AG09319 (cell line): ENCODE measurements at regions not wholly inside any gene's neighbourhood (a gene's known extent, or its start where the extent isn't known, plus 50 kb on each side); places are given as distances from the start of the nearest gene placed in this dataset.
A peak's percentile ranks its signal among the peaks of the same experiment; 100 is the strongest.

Experiments
- DNase-seq: peaks from one replicate; pipeline ENCODE4 v3.0.0-alpha.2; 2010; ENCODE audit warnings: low read depth; ENCODE audit errors: extremely low read depth
- CTCF ChIP-seq: IDR thresholded peaks from 2 replicates; pipeline ENCODE4 v1.5.1; 2011; ENCODE audit warnings: low read depth, mild to moderate bottlenecking, inconsistent platforms, low read length, moderate library complexity

- DNase-seq, result peak; percentile 22
- TF ChIP-seq CTCF, result no peak
Measured at GRCh38 chr6:4316867-4317400, 181.6 kb upstream of the ECI2 start.

GRCh38 chr6:4314201-4314707 is 178.9 kb upstream of the ECI2 start:
- no peak for TF ChIP-seq CTCF
- DNase-seq, result no peak

DNA sequence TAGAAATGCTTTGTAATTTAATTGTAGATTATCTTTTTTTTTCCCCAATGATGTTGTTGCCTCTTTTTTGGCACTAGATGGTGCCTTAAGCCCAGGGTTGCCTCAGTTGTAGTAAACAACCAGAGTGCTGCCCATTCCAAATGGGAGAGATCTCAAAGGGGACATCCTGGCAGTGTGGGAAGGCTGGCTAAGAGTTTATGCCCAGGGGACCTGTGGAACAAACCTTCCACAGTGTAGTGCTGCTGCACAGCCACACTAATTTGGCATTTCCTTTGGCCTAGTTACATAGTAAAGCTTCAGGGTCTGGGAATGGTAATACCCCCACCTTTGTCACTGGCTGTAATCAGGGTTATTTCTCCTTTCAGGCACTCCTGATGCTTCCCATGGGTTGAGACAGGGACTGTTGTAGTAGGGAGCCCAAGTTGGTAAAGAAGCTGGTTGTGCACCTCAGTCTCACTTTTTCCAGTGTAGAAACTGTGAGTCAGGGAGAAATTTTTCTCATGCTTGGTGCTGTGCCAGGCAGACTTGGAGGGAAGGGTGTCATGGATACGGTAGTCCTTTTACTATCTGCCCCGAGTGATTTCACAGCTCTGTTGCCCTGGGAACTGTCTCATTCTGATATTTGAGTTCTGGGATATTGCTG is 177.8 kb upstream of the ECI2 start:
- peak; percentile 64 for TF ChIP-seq CTCF
- DNase-seq, result peak; percentile 62

DNA sequence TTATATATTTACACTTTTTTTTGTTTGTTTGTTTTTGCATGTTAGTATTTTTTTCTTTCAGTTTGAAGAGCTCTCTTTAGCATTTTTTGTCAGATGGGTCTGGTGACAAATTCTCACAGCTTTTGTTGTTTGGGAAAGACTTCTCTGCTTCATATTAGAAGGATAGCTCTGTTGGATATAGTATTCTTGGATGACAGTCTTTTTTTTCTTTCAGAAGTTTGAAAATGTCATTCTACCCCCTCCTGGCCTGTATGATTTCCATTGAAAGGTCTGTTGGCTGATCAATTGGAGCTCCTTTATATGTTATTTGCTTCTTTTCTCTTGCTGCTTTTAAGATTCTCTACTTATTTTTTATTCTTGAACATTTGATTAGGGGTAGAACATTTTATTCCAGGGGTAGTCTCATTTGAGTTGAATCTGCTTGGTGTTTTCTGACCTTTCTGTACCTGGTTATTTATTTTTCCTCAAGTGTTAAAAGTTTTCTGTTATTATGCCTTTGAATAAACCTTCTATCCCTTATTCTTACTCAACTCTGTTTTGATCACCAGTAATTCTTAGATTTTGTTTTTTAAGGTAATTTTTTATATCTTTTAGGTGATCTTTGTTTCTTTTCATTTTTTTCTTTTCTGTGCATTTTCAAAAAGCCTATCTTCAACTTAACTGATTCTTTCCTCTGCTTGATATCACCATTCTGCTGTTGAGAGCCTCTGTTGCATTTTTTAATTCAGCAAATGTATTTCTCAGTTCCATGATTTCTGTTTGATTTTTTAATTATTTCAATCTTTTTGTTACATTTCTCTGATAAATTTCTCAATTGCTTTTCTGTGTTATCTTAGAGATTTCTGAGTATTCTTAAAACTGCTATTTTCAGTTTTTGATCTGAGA is 176.8 kb upstream of the ECI2 start:
- no peak for TF ChIP-seq CTCF
- DNase-seq, result no peak

DNA sequence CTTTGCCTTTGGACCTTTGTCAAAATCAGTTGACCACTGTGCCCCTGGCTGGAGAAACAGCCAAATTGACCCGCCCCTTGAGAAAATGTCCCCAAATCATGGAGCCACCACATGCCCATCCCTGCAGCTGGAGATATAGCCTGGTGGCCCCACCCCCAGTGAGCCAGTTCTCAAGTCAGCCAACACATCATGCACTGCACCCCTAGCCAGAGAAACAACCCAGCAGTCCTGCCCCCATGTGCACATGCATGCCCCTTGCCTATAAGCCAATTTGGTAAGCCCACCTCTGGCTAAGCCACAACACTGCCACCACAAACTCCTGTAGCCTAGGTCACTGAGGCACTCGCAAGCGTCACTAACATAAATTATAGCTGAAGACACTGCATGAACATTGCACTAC is 174.2 kb upstream of the ECI2 start:
- DNase-seq, result no peak
- TF ChIP-seq CTCF, result no peak

DNA sequence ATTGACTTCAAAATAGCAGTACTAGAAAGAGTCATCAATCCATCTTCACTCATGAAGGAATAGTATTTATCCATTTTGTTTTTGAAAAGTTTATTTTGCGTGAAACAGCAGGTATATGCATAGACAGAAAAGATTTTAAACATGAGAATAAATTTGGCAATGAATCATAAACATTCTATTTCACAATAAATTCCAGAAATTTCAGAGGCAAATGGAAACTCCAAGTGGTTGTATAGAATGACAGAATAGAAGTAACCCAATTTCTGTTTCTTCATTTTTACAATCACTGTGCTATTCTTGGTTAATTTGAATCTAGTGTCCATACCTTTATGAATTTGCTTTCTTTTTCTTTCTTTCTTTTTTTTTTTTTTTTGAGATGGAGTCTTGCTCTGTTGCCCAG is 173.0 kb upstream of the ECI2 start:
- TF ChIP-seq CTCF, result no peak
- no peak for DNase-seq
